ACC112 (cell line): ENCODE measurements at regions not wholly inside any gene's neighbourhood (a gene's known extent, or its start where the extent isn't known, plus 50 kb on each side); places are given as distances from the start of the nearest gene placed in this dataset.

Experiments
- H2AFZ ChIP-seq: fragments of 200-600 bp; sonication (generic); one replicate; pipeline ENCODE4 v1.6.0; 2017; ENCODE audit warnings: antibody characterized with exemption, low read length; ENCODE audit not compliant: unreplicated experiment
- H3K27ac ChIP-seq: fragments of 200-600 bp; sonication (generic); 2 replicates; pipeline ENCODE4 v1.5.1; 2014; ENCODE audit warnings: low read depth, mild to moderate bottlenecking, antibody characterized with exemption, low read length, moderate library complexity
- H3K27me3 ChIP-seq: fragments of 200-600 bp; sonication (generic); 2 replicates; pipeline ENCODE4 v1.6.1; 2014; ENCODE audit warnings: mild to moderate bottlenecking, antibody characterized with exemption, low read length, moderate library complexity, mixed read lengths; ENCODE audit not compliant: insufficient read depth
- H3K36me3 ChIP-seq: fragments of 200-600 bp; sonication (generic); 2 replicates; pipeline ENCODE4 v1.6.1; 2016; ENCODE audit warnings: mild to moderate bottlenecking, antibody characterized with exemption, low read length, moderate library complexity, mixed read lengths; ENCODE audit not compliant: insufficient read depth
- H3K4me1 ChIP-seq: fragments of 200-600 bp; sonication (generic); one replicate; pipeline ENCODE4 v1.6.1; 2016; ENCODE audit warnings: low read length, mixed read lengths; ENCODE audit not compliant: insufficient read depth, unreplicated experiment, control insufficient read depth
- H3K4me3 ChIP-seq: fragments of 200-600 bp; sonication (generic); 2 replicates; pipeline ENCODE4 v1.5.1; 2014; ENCODE audit warnings: mild to moderate bottlenecking, low read depth, low read length
- H3K79me2 ChIP-seq: fragments of 200-600 bp; sonication (generic); one replicate; pipeline ENCODE4 v1.6.0; 2016; ENCODE audit warnings: low read length; ENCODE audit not compliant: control insufficient read depth, unreplicated experiment, insufficient read depth

DNA sequence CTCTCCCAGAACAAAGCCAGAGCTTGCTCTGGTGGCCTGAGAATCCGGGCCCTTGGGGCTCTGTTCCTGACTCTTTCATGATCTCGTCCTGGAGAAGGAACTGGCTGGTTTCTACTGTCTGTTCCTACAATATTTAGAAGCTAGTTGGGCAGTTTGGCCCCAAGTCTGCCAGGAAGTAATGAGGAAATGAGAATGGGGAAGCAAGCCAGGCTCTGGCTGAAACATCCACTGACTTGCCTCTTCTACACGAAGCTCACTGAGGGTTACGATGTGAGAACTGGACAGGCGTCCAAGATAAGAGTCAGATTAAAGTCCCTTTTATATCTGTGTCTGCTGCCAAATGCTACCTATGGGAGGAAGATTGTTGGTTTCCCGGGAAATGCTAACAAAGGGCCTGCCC, 110.0 kb upstream of the KIRREL3 start:
- Histone ChIP-seq H3K79me2 (no peaks in the 10 kb centered on the region), H3K4me3 (no peak overlapping the region), H3K27ac (no peak overlapping the region), H3K27me3 (peaks cover 52% of the 10 kb centered on the region), H3K4me1 (no peaks in the 10 kb centered on the region), H2AFZ (no peak overlapping the region), H3K36me3 (no peaks in the 10 kb centered on the region)

DNA sequence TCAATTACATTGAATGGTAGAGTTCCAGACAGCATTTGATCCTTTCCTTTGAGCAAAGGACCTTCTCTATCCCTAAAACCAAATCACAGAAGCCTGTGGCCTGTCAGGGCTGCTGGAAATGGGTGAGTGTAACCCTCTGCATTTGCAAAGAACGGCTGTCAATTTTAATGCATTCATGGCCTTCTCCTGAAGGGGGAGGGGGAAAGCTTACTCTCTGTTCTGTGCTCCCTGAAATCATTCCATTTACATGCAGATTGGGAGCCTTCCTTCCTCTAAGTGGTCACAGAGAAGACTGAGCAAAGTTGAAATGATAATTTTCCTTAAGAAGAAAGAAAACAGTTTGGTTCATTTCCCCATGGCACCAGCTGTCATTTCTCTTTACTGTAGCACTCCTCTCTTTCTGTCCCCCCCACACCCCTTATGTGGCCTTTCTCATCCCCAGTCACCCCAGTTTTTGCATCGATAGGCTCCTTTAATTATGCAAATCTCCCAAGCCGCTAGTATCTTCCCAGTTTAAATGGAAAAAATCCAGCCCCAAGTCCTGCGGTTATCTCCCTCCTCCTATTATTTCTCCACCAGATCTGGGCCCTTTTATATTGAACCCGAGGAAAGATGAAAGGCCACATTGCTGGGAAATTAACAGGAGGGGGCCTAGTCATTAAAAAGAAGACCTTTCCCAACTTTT, 109.4 kb upstream of the KIRREL3 start:
- Histone ChIP-seq H3K27me3 (peaks cover 54% of the 10 kb centered on the region), H3K27ac (no peak overlapping the region), H3K4me1 (no peaks in the 10 kb centered on the region), H2AFZ (no peak overlapping the region), H3K79me2 (no peaks in the 10 kb centered on the region), H3K4me3 (no peak overlapping the region), H3K36me3 (no peaks in the 10 kb centered on the region)

DNA sequence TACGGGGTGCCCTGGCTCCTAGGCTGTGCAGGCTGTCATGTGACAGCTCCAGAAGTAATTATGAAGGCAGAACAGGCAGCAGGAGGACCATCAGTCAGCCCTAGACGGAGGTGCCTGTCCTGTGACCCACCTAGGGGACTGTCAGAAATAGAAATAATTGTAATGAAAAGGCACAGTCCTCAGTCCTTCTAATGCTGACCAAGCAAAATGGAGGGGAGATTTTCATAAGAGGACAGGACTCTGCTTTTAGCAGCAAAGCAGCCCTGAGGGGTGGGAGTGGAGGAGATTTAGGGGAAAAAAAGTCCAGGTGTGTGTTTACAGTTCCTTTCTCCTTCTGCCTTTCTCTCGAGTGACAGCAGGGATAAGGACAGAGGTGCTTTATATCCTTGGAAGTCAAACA, 108.3 kb upstream of the KIRREL3 start:
- no peaks in the 10 kb centered on the region for H3K79me2 ChIP-seq
- H3K4me1 ChIP-seq: no peaks in the 10 kb centered on the region
- no peak overlapping the region for H3K4me3 ChIP-seq
- peaks cover 57% of the 10 kb centered on the region for H3K27me3 ChIP-seq
- no peak overlapping the region for H3K27ac ChIP-seq
- no peak overlapping the region for H2AFZ ChIP-seq
- no peaks in the 10 kb centered on the region for H3K36me3 ChIP-seq

- H2AFZ ChIP-seq: no peak overlapping the region
- no peaks in the 10 kb centered on the region for H3K79me2 ChIP-seq
- no peak overlapping the region for H3K4me3 ChIP-seq
- H3K27me3 ChIP-seq: peaks cover 52% of the 10 kb centered on the region
- no peak overlapping the region for H3K27ac ChIP-seq
- H3K4me1 ChIP-seq: no peaks in the 10 kb centered on the region
- H3K36me3 ChIP-seq: no peaks in the 10 kb centered on the region
Observed at GRCh38 chr11:127106938-127107337, 106.4 kb upstream of the KIRREL3 start.

DNA sequence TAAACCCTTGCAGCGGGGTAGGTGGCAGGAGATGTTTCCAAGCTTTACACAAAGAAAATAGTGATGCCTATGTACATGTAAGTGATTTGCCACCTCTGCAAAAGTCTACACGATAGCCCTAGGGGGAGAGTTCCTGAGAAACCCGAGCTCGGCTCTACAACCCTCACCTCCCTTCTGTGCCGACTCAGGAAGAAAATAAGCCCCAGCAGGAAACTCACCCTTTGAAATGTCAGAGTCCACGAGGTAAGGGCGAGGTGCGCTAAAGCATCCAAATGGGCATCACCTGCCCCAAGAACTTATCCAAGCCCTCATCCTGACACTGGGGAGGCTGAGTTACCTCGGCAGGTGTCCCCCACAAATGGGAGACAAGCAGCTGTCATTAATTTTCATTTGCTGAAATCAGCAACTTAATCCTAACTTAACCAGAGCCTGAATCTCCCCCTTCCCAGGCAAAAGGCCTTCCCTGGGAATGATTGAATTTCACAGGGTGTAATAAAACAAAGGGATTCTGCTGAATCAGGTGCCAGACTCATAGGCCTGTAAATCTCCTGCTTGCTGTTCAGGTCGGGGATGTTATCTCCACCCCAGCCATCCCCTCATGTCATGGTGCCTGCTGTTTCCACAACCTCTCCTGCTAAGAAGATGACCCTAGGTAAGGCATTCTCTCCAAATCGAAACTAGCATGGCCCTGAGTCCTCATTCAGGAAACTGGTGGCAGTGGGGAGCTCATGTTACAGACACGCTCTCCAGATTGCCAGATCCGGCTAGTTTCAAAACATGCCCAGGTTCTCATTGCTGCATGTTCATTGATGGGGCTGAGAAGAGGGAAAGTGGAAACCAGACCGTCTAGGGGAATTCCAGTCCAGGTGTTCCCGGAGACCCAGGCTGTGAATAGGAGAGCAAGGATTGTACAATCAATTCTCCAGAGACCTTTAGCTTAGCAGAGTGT, 105.3 kb upstream of the KIRREL3 start:
- no peak overlapping the region for H3K4me3 ChIP-seq
- no peaks in the 10 kb centered on the region for H3K4me1 ChIP-seq
- H3K36me3 ChIP-seq: no peaks in the 10 kb centered on the region
- H2AFZ ChIP-seq: no peak overlapping the region
- H3K79me2 ChIP-seq: no peaks in the 10 kb centered on the region
- H3K27ac ChIP-seq: no peak overlapping the region
- H3K27me3 ChIP-seq: peaks cover 42% of the 10 kb centered on the region

DNA sequence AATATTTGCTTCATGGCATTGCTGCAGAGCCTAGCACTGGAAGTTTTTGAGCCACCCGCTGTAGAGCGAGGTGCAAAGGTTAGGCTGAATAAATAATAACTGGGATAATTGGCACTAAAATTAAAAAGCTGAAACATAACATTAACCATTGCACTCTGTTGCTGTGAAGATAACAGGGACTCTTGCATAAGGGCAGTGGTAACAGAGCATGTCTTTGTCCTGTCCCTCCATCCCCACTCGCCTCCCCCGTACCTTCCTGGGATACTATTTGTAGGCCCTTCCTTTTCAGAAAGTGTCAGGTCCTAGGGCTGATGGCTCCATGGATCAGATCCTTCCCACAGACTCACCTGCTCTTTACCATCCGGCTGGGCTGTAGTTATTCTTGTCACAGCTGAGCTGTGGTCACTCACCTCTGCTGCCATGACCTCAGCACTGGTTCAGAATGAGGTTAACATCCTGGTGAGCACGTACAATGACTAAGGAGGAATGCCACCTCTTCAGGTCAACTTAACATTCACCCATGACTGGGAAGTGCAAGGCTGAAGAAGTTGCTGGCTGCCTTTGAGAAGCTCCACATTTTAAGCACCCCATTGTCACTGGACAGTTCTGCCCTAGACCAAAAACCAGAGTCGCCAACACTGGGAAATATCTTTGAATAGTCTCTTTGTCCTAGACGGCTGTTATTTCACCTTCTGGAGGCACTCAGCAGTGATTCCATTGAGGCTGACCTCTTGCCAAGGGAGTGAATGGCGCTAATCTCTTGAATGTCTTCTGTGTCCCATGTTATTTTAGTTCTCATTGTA, 103.2 kb upstream of the KIRREL3 start:
- no peak overlapping the region for H3K4me3 ChIP-seq
- H3K36me3 ChIP-seq: no peaks in the 10 kb centered on the region
- no peak overlapping the region for H2AFZ ChIP-seq
- H3K27me3 ChIP-seq: peaks cover 33% of the 10 kb centered on the region
- H3K79me2 ChIP-seq: no peaks in the 10 kb centered on the region
- no peaks in the 10 kb centered on the region for H3K4me1 ChIP-seq
- no peak overlapping the region for H3K27ac ChIP-seq

DNA sequence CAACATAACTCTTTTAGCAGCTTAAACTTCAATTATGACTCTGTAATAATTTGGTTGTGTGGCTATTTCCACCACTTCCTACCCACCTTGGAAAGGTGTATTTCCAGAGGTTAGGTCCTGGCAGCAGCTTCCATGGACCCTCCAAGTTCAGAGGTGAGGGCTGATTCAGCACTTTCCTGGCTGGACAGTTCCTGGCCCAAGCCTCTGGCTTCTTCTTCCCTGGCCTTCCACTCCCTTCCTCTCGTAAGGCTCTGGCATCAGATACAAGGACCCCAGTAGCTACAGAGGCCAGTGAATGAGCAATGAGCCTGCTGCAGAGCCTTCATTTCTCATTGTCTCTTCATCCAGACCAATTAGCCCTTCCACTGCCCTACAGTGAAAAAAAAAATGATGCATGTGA, 98.1 kb upstream of the KIRREL3 start:
- Histone ChIP-seq H3K4me3 (no peak overlapping the region), H3K4me1 (no peaks in the 10 kb centered on the region), H3K27me3 (peaks cover under 1% of the 10 kb centered on the region; the same call in 1 of the 2 replicates), H3K79me2 (no peaks in the 10 kb centered on the region), H2AFZ (no peak overlapping the region), H3K36me3 (no peaks in the 10 kb centered on the region), H3K27ac (no peak overlapping the region)

DNA sequence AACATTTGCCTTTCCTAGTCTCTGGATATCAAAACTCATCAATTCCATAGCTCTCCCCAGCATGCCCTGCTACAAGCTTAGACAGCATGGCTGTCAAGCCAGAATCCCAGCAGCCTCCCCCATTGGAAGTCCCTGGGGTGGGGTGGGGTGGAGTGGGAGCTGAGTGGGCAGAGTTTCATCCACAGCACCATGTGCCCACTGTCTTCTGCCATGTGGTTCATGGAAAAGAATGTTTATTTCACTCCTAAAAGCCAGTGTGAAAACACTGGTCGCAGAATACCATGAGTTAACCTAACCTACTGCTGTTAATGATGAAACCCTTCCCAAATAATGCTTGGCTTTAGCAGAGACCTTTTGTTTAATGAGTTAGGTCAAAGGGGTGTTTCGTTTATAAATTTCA, 80.2 kb upstream of the KIRREL3 start:
- Histone ChIP-seq H3K27ac (no peak overlapping the region), H3K4me1 (no peaks in the 10 kb centered on the region), H3K4me3 (no peak overlapping the region), H2AFZ (no peak overlapping the region), H3K79me2 (no peaks in the 10 kb centered on the region), H3K36me3 (no peaks in the 10 kb centered on the region), H3K27me3 (peaks cover 41% of the 10 kb centered on the region)

- Histone ChIP-seq H3K36me3 (no peaks in the 10 kb centered on the region), H3K27me3 (peaks cover 37% of the 10 kb centered on the region), H3K4me3 (no peak overlapping the region), H3K79me2 (no peaks in the 10 kb centered on the region), H3K27ac (no peak overlapping the region), H3K4me1 (no peaks in the 10 kb centered on the region), H2AFZ (no peak overlapping the region)
Observed at GRCh38 chr11:127075758-127076157, 75.2 kb upstream of the KIRREL3 start.

DNA sequence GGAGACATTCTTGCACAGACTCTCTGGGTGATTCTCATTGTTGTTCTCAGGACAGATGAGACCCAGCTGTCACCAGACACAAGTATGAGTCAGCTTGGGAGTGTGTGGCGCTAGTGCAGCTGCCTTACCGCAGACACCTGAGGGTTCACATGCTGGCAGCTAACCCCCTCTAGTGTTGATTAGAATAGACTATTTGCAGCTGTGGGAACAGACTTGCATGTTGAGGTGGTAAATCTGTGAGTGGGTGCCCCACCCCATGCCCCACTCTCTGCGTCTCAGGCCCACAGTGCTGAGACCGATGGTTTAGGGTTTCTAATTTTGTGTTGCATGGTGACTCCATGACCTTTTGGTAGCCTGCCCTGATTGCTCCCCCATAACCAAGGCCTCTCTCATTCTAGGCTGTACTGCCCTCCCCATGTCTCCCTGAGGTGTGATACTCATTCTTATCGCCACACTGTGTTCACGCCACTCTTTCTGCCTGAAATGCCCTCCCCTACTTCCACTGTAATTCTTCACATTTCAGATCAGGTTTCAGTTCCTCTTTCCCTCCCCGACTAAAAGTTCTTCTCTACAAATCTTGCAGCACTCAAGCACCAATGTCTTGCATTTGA, 73.7 kb upstream of the KIRREL3 start:
- H3K79me2 ChIP-seq: no peaks in the 10 kb centered on the region
- no peak overlapping the region for H3K4me3 ChIP-seq
- H3K27me3 ChIP-seq: peaks cover 38% of the 10 kb centered on the region
- no peaks in the 10 kb centered on the region for H3K4me1 ChIP-seq
- H3K36me3 ChIP-seq: no peaks in the 10 kb centered on the region
- H3K27ac ChIP-seq: no peak overlapping the region
- no peak overlapping the region for H2AFZ ChIP-seq
